GM12878 (cell line): ENCODE measurements at regions not wholly inside any gene's neighbourhood (a gene's known extent, or its start where the extent isn't known, plus 50 kb on each side); places are given as distances from the start of the nearest gene placed in this dataset.

ENCODE experiments used
- ATAC-seq: fragments of 200-7000 bp; cut with Tn5 transposase; 3 replicates; pipeline ENCODE4 v1.9.1; 2020; ENCODE audit warnings: mild to moderate bottlenecking, moderate library complexity
- BruUV-seq: library from RNA; stranded (reverse); fragments of 400-500 nt; replicated peaks from 2 replicates; lab custom pipeline; 2021; lab: Mats Ljungman, UMichigan
- CTCF ChIA-PET: fragments of 300-600 bp; sonication (Branson Sonifier 250); formaldehyde crosslinking; extraction: SDS; loops from one replicate; lab custom pipeline; 2021; ENCODE audit warnings: inconsistent platforms; lab: Yijun Ruan, JAX
- POLR2A ChIA-PET: fragments of 350-600 bp; formaldehyde crosslinking; extraction: SDS; loops from one replicate; lab custom pipeline; 2021; ENCODE audit warnings: inconsistent platforms; lab: Charles Lee
- RAD21 ChIA-PET: fragments of 300-600 bp; sonication (Branson Sonifier 250); formaldehyde crosslinking; loops from one replicate; lab custom pipeline; 2023; ENCODE audit warnings: antibody characterized with exemption; ENCODE audit not compliant: unreplicated experiment; lab: Charles Lee
- SMC1A ChIA-PET: fragments of 300-600 bp; sonication (Branson Sonifier 250); formaldehyde crosslinking; loops from one replicate; lab custom pipeline; 2023; ENCODE audit not compliant: unreplicated experiment, uncharacterized antibody; lab: Charles Lee
- DNase-seq: peaks from one replicate; pipeline ENCODE4 v3.0.0-alpha.2; 2011; ENCODE audit warnings: low read depth, low spot score
- FAIRE-seq: peaks from 3 replicates; lab custom pipeline; 2011; peaks lifted over from hg19 to GRCh38; lab: Jason Lieb, UNC
- H2AFZ ChIP-seq: 2 replicates; pipeline ENCODE4 v1.6.0; 2011; ENCODE audit warnings: low read depth, low read length, control low read depth; ENCODE audit not compliant: control insufficient read depth
- H3K27ac ChIP-seq: 2 replicates; pipeline ENCODE4 v1.5.1; 2011; ENCODE audit warnings: control low read depth; ENCODE audit not compliant: control insufficient read depth, insufficient read depth
- H3K27me3 ChIP-seq, 2 experiments: replicated peaks in 1 of 2; 2 replicates each; pipeline versions ENCODE4 v1.6.0 to v1.6.1; 2011; ENCODE audit warnings: low read length in 1 of 2; ENCODE audit not compliant: control insufficient read depth in 2 of 2, insufficient read depth in 2 of 2
- H3K36me3 ChIP-seq, 2 experiments: 2 replicates each; pipeline ENCODE4 v1.5.1; 2011; ENCODE audit warnings: low read length in 1 of 2; ENCODE audit not compliant: control insufficient read depth in 2 of 2, insufficient read depth in 2 of 2
- H3K4me1 ChIP-seq: 2 replicates; pipeline ENCODE4 v1.6.1; 2011; ENCODE audit warnings: mild to moderate bottlenecking, low read length, moderate library complexity, mixed read lengths; ENCODE audit not compliant: control insufficient read depth, insufficient read depth
- H3K4me2 ChIP-seq: 2 replicates; pipeline ENCODE4 v1.6.0; 2011; ENCODE audit warnings: control low read depth; ENCODE audit not compliant: control insufficient read depth, insufficient read depth
- H3K4me3 ChIP-seq: fragments of 200-600 bp; sonication (generic); 2 replicates; pipeline ENCODE4 v1.5.1; 2016
- H3K79me2 ChIP-seq: 2 replicates; pipeline ENCODE4 v1.6.0; 2011; ENCODE audit warnings: low read length; ENCODE audit not compliant: control insufficient read depth, insufficient read depth
- H3K9ac ChIP-seq: 2 replicates; pipeline ENCODE4 v1.8.0; 2011; ENCODE audit warnings: low read length, control low read depth, mixed read lengths; ENCODE audit not compliant: control insufficient read depth, insufficient read depth
- H3K9me3 ChIP-seq: replicated peaks from 3 replicates; pipeline ENCODE4 v1.5.1; 2011; ENCODE audit warnings: mild to moderate bottlenecking, low read length; ENCODE audit not compliant: control insufficient read depth, insufficient read depth
- H4K20me1 ChIP-seq: 2 replicates; pipeline ENCODE4 v1.6.0; 2011; ENCODE audit not compliant: control insufficient read depth, insufficient read depth
- EP300 ChIP-seq, 2 experiments: fragments of 150-350 bp in 1 of 2; IDR thresholded peaks; 2 replicates each; pipeline ENCODE4 v1.6.1; 2011 to 2012; ENCODE audit warnings: low read depth in 2 of 2, low read length in 2 of 2, borderline replicate concordance in 1 of 2, improper control_type of control experiment in 1 of 2, inconsistent platforms in 1 of 2; ENCODE audit not compliant: control insufficient read depth in 1 of 2
- FOXM1 ChIP-seq: IDR thresholded peaks from 2 replicates; pipeline ENCODE4 v1.6.1; 2012; ENCODE audit warnings: low read depth, mild to moderate bottlenecking, inconsistent platforms, low read length, moderate library complexity
- GABPA ChIP-seq: IDR thresholded peaks from 2 replicates; pipeline ENCODE4 v1.6.1; 2014; ENCODE audit warnings: antibody characterized with exemption, low read depth, mild to moderate bottlenecking, inconsistent platforms
- JUND ChIP-seq: IDR thresholded peaks from 2 replicates; pipeline ENCODE4 v1.6.1; 2012; ENCODE audit warnings: low read depth, mild to moderate bottlenecking, low read length, improper control_type of control experiment, moderate library complexity
- KDM1A ChIP-seq: fragments of 200-600 bp; sonication (generic); IDR thresholded peaks from 2 replicates; pipeline ENCODE4 v1.6.1; 2016; ENCODE audit warnings: borderline replicate concordance
- MAX ChIP-seq: IDR thresholded peaks from 2 replicates; pipeline ENCODE4 v1.6.1; 2012; ENCODE audit warnings: low read depth, low read length, improper control_type of control experiment
- NFIC ChIP-seq: IDR thresholded peaks from 2 replicates; pipeline ENCODE4 v1.6.1; 2012; ENCODE audit warnings: low read depth, mild to moderate bottlenecking, inconsistent platforms, low read length, moderate library complexity
- NFXL1 ChIP-seq: fragments of 450-650 bp; IDR thresholded peaks from 2 replicates; pipeline ENCODE4 v1.6.1; 2017; ENCODE audit warnings: antibody characterized with exemption, mild to moderate bottlenecking, borderline replicate concordance
- REST ChIP-seq: IDR thresholded peaks from 2 replicates; pipeline ENCODE4 v1.6.1; 2012; ENCODE audit warnings: mild to moderate bottlenecking, low read depth, low read length
- SMC3 ChIP-seq: IDR thresholded peaks from 2 replicates; pipeline ENCODE4 v1.6.1; 2011; ENCODE audit warnings: low read length, improper control_type of control experiment, borderline replicate concordance
- TARDBP ChIP-seq: IDR thresholded peaks from 2 replicates; pipeline ENCODE4 v1.6.1; 2016; ENCODE audit warnings: borderline replicate concordance
- WGBS: methylation state at CpG from one replicate; pipeline ENCODE4 v1.1.6; 2016; ENCODE audit warnings: low lambda C conversion rate; ENCODE audit not compliant: insufficient replicate concordance, insufficient coverage; ENCODE audit errors: missing lambda C conversion rate; 5-methylcytosine and 5-hydroxymethylcytosine counted together
- in situ Hi-C: fragments of 300-500 bp; cut with MboI; formaldehyde crosslinking; loops from 9 replicates; pipeline ENCODE4 v1.14.3; 2018; ENCODE audit warnings: mixed read lengths
- intact Hi-C: fragments of 100-400 bp; cut with micrococcal nuclease; formaldehyde crosslinking; loops from one replicate; pipeline ENCODE4 v1.14.2; 2022; ENCODE audit not compliant: unreplicated experiment

GRCh38 chr9:115912086-115912485 is 241.5 kb upstream of the PAPPA start:
- TF ChIP-seq GABPA (no peak), NFXL1 (no peak), SMC3 (no peak), KDM1A (no peak), EP300 (IDR thresholded peaks at IDR 0.05; ENCODE audit: borderline replicate concordance in 1 of 2, control insufficient read depth in 1 of 2, low read depth in 2 of 2, low read length in 2 of 2) (no peak), FOXM1 (no peak), TARDBP (no peak), MAX (no peak), JUND (no peak), REST (no peak), NFIC (no peak)
- intact Hi-C loops = no loop called here
- H3K9ac ChIP-seq = no peak overlapping the region
- ChIA-PET CTCF (interaction anchor here (0.6 to 1.1 kb wide), 2 partner anchors 11 to 65 kb away, joined by 3 read pairs; no protein-coding TSS in a partner anchor), POLR2A (interaction anchor here (0.6 kb wide), 1 partner anchor 279 kb away, joined by 4 read pairs; no protein-coding TSS in a partner anchor), RAD21 (no interaction called here), SMC1A (no interaction called here)
- in situ Hi-C loops = no loop called here
- no peaks in the 10 kb centered on the region for H3K9me3 ChIP-seq
- no peaks in the 10 kb centered on the region for H3K4me1 ChIP-seq
- no peak overlapping the region for H3K4me3 ChIP-seq
- no peak overlapping the region for H3K4me2 ChIP-seq
- no peaks in the 10 kb centered on the region for H3K79me2 ChIP-seq
- no peaks in the 10 kb centered on the region for H4K20me1 ChIP-seq
- no peaks in the 10 kb centered on the region for H3K36me3 ChIP-seq
- no peak overlapping the region for H3K27ac ChIP-seq
- H2AFZ ChIP-seq = no peak overlapping the region
- H3K27me3 ChIP-seq = no peaks in the 10 kb centered on the region
- DNase-seq (no peak), FAIRE-seq (no peak), ATAC-seq (no peak)
- BruUV-seq = no TSS peak
- WGBS = 13% methylated on average over 4 of the region's 4 CpGs
